GM19395 (cell line): ENCODE measurements at regions not wholly inside any gene's neighbourhood (a gene's known extent, or its start where the extent isn't known, plus 50 kb on each side); places are given as distances from the start of the nearest gene placed in this dataset.

ENCODE experiments used
- ATAC-seq: cut with Tn5 transposase; IDR thresholded peaks from one replicate; pipeline ENCODE4 v1.9.1; 2021; ENCODE audit warnings: mild to moderate bottlenecking, moderate library complexity; ENCODE audit not compliant: unreplicated experiment

DNA sequence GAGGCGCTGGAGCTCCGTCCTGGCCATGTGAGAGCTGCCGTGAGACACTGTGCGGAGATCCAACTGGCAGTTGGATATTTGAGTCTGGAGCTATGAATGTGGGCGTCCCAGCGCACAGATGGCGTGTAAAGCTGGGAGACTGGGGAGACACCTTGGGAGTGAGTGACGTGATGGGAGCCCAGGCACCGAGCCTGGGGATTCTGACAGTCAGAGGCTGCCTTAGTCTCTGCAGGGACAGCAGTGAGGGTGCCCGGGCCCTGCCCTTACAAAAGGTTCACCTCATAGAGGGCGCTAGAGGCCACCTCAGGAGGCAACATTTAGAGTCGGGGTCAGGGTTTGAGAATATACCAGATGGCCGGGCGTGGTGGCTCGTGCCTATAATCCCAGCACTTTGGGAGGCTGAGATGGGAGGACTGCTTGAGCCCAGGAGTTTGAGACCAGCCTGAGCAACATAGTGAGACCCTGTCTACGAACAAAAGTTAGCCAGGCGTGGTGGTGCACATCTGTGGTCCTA lies 194.1 kb upstream of the GSE1 start:
- no peak for ATAC-seq

DNA sequence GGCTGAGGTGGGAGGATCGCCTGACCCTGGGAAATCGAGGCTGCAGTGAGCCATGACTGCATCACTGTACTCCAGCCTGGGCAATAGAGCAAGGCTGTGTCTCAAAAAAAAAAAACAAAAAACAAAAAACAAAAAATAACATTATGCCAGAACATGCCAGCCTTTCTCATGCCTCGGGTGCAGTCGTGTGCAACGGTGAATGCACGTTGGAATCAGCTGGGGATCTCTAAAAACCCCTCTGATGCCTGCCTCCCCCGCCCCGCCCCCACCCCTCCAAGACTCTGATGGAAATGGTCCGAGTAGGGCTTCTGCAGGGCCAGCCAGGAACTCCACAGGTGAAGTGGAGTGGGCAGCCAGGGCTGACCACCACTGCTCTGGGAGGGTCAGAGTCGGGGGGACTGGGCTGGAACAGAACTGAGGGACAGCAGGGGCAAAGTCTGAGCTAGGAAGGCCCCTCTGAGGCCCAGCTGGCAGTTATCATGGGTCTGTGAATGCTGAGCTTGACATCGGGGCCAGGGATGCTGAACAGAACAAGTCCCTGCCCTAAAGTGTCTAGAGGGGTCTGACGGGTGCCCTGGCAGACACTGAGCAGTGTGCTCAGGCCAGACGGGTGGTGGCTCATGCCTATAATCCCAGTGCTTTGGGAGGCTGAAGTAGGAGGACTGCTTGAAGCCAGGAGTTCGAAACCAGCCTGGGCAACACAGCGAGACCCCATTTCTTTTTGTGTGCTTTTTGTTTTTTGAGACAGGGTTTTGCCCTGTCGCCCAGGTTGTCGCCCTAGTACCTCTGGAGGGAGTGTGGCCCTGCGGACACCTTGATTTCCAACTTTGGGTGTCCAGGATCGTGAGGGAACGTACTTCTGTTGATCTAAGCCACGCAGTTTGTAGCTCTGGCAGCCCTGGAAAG lies 193.4 kb upstream of the GSE1 start:
- no peak for ATAC-seq

DNA sequence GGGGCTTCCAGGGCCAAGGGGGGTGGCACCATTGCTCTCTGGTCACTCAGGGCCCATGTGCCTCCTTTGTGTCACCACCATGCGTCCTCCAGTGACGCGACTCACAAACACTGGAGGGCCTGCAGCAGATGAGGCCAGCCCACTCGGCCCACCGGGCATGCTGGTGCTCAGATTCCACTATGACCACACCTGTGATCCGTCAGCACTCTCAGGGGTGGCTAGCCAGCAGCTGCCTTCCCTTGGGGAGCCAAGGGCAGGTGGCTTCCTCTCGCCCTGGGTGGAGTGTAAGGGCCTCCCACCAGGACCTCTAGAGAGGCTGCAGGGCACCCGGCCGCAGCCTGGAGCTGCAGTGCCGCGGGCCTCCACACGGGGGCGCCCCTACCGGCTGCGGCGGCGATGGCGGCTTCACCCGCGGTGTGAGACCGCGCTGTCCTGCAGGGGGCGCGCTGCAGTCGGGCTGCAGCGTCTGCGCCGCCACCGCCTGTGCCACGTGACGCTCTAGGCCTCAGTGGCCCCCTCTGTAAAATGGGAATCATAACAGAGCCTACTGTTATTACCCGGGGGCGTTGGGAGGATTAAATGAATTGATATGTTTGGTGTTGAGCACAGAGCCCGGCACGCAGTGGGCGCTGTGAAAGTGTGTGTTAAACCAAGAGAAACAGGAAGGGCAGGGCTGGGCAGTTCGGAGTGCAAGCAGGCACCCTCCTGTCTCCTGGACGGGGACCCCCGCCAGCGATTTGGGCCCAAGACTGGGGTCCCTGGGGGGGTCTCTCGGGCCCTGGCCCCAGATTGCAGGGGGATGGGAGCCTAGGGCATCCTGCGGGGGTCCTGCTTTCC lies 192.4 kb upstream of the GSE1 start:
- no peak for ATAC-seq

DNA sequence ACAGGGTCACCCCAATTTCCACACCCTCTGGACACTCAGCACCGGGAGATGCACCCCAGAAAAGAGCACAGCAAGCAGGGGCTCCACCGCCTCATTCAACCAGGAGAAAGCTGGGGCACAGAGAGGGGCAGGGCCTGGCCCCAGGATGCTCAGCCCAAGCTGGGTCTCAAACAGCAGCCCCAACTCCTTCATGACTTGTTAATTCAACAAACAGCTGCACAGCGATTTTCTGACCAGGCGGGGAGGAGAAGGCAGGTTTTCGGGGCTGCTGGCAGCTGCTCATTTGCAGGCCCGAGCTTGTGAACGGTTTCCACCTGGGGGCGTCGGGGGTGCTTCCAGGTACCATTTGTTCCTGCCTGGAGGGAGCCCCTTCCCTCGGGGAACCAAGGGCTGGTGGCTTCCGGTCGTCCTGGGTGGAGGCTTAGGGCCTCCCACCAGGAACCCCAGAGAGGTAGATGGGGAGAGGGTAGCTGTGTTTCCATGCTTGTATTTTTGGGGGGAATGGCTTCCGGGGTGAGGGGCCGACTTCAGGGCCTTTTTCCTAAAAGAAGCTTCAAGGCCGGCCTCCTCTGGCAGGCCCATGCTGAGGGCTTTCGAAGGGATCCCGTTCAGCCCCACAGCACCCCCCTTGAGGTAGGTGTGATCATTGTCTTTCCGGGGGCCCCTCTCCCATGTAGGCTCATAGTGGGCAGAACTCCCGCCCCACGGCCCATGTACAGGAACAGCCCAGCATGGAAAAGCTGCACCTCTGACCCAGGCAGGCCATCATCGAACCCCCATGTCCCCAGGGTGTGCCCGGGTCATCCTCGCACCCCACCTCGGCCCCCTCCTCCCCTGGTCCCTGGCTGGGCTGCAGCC lies 191.6 kb upstream of the GSE1 start:
- no peak for ATAC-seq

DNA sequence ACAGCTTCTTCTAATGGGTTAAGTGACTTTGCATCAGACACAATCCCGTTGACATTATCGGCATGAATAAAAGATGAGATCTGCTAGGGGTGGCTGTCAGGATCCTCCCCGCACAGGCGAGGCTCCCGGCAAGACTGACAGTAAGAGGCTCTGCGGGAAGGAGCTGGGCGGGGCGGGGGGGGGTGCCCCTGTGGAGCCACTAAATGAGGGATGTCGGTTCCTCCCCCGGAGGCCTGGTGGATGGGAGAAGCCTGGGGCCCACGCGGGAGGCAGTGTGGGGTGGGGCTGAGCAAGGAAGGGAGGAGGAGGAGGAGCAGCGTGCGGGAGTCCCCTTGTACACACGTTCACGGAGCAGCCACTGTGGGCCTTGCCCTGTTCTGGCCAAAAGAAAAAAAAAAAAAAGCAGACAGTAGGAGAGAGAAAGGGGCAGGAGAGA lies 190.9 kb upstream of the GSE1 start:
- ATAC-seq: no peak

DNA sequence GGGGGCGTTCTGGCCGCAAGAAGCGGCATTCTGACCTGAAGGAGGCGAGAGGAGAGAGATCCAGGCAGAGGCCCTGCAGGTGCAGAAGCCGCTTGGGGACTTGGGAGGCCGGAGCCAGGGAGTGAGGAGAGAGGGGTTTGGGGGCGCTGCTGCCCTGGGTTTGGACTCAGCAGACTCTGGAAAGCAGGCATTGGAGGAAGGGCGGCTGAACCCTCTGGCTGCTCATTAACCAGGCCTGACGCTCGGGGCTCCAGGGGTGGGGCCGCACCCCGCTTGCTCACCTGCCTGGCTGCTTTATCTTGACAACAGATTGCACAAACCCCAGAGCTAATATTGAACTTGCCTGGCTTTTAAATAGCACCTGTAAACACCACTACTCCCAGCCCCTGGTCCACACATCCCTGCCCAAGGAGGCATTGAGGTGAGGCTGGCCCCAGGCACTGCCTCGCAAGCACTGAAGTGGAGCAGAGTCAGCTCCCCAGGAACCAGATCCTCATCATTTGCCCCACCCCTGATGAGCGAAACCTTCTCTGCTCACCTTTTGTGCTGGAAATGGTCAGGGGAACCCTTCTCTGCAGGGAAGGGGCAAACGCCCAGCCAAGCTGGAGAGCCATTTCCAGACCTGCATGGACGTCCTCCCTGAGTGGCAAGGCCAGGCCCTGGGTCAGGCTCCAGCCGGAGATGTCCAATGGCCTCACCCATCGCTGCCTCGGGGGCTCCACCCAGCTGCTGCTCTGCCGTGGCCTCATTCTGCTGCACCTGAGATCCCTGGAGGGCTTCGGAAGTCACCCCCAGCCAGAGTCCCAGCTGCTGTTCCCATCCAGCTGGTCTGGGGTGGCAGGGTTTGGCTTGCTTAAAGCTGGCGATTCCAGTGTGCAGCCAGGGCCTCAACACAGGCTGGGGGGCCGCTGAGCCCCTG lies 190.2 kb upstream of the GSE1 start:
- no peak for ATAC-seq

DNA sequence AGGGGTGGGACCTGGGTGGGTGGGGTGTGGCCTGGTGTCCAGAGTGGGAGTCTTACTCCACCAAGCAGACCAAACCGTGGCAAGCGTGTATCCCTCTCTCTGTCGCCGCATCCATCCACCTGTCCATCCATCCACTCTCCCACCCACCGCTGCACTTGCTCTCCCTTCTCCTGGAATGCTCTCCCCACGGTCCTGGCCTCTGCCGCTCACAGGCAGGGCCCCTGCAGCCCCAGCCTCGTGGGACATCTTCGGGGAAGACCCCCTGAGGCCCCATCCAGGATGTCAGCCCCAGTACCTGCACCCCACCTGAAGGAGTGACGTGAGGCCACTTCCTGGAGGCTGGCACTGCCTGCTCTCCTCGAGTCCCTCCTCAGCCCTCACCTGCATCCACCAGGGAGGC lies 189.5 kb upstream of the GSE1 start:
- ATAC-seq: no peak

DNA sequence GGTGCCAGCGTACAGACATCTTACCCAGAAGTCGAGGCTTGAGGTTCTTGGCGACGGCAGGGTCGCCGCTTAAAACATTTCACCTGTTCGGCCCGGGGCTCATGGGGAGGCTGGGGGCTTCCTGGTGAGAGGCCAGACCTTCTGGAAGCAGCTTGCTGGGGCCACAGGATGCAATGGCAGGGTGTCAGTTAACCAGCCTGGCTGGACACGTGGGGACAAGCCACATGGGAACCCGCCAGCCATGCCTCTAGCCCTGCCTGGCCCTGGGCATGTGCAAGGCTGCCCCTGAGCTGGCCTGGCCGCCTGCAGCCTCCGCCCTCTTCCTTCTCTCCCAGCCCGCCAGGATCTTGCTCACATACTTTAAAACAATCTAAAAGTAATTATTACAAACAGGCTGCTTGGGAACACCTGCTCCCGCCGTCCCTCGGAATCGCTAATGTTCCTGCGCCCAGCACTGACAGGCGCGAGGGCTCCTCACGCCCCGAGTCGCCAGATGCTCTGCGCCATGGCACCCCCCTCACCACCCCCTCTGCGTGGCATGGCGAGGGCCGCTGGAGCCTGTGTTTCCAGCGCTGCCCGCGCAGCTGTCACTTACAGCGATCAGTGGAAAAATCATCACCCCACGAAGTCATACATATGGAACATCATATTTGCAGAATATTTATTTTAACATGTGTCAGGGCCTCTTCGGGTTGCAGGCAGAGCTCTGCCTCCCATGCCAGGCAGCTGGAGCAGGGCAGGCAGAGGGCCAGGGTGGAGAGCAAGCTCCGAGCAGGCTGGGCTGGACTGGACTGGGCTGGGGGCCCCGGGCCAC lies 188.7 kb upstream of the GSE1 start:
- ATAC-seq: no peak

DNA sequence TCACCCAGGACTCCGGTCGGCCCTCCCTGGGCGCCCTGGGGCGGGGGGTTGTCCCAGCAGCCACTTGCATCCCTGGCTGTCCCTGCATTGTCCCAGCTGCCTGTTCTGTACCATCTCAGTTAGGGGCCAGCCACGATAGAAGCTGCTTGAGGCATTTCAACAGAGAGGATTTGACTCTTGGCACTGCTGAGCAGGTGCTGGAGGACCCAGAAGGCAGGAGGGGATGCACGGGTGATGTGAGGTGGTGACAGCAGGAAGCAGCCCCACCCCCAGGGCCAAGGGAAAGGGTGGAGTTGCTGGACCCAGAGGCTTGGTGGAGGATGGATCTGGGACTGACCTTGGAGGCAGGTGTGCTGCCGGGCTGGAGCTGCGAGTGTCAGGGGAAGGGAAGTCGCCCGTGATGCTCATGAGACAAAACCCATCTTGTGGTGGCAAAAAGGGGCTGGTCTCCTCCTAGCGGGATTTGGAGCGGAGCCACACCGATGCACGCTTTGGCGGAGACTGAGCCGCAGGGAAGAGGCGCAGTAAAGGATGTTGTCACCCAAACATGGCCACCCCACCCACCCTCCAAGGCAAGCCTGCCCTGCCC lies 188.0 kb upstream of the GSE1 start:
- ATAC-seq: no peak

DNA sequence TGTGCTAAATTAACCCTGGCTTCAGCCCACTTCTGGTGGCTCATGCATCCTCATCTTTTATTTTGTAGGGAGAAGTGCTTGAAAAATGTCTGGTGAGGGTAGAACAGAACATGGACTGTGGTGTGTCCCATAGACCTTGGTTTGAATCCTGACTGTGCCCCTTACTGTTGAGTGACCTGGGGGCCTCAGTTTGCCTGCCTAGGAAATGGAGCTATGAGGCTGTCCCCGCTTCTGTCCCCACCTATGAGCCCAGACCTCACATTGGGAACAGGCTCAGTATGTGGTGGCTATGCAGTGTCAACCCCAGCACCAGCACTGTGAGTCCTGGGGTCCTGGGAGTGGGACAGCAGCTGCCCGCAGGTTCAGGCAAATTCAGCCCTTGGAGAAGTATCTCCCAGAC lies 186.3 kb upstream of the GSE1 start:
- ATAC-seq: no peak

DNA sequence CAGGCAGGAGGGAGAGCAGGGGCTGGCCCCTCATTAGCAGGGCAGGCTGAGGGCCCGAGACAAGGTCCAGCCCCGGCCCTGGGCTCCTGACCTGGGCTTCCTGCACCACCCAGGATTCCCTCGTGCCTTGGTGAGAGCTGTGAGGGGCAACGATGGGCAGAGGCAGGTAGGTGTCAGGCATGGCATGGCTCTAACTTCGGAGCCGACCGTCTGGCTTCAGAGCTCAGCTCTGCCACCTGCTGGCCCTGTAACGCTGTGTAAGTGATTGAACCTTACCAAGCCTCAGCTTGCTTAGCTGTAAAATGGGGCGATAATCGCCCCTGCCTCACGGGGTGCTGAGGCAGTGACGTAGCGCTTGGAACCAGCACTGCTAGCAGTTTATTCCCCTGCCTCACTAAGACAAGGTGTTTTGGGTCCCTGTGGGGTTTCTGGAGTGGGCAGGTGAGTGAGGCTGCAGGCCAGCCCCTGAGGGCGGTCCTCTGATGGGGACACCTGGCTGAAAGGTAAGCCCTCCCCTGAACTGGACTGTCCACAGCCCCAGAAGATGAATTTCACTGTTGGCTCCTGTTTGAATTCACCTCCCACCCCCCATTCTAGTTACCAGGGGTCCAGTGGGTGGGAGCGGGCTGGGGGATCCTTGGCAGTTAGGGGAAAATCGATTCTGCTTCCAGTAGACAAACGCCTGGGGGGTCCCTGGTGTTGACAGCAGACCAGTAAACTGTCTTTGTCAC lies 184.8 kb upstream of the GSE1 start:
- no peak for ATAC-seq

DNA sequence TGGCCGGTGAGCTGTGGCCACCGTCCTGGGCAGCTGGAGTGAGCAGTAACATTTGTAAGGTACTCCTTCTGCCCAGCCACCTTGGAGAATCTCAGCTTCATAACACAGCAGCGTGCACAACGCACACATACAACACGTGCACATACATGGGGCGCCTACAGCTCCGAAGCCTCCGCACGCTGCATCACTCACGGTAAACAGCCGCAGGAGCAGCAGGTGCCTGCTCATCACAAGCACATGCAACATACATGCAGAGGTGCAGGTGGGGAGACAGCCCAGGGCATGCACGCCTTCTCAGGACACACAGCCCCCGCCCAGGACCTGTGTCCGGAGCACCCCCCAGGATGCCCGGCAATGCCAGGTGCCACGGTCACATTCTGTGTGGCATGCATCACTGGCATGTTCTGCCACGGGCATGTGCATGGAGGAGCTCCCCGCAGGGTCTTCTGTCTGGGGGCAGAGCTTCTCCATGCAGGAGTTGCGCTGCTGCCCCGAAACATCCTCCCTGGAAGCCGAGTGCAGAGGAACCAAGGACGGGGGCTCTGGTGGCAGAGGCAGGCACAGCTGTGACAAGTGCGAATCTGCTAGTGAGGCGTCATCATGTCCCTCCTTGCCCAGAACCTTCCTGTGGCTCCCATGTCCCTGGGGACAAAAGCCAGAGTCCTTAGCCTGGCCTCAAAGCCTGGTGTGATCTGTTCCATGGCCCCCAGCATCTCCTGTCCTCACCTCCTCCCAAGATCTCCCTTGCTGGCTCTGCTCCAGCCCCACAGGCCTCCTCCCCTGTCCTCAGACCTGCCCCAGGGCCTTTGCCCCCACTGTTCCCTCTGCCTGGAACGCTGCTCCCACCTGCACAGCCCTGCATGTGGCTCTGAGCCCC lies 184.0 kb upstream of the GSE1 start:
- ATAC-seq: no peak

DNA sequence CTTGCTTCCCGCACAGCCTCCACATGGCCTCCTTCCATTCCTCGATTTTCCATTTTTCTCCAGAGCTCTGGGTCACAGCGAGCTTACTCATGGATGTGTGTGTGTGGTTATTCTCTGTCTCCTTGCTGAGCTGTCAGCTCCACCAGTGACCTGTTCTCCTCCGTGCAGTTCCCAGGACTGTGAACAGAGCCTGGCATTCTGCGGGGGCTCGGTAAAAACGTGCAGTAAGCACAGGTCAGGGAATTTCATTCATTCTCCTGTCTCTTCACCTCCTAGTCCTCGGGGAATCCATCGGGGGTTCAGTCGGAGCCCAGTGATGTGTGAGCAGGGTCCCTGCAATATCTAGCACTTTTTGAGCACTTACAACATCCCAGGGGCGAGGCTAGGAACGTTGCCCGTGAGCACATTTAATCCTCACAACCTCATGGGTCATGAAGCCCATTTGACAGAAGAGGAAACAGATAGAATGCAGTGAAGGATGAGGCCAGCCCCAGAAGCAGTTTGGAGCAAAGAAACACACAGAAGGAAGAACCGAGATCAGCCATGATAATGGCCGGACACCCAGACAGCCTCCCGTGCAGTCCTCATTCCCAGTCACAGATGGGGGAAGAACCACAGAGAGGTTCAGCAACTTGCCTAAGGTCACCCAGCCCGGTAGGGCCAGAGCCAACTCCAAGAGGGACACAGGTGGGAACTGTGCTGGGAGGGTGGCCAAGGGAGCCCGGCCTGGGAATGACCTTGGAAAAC lies 183.2 kb upstream of the GSE1 start:
- ATAC-seq: no peak

DNA sequence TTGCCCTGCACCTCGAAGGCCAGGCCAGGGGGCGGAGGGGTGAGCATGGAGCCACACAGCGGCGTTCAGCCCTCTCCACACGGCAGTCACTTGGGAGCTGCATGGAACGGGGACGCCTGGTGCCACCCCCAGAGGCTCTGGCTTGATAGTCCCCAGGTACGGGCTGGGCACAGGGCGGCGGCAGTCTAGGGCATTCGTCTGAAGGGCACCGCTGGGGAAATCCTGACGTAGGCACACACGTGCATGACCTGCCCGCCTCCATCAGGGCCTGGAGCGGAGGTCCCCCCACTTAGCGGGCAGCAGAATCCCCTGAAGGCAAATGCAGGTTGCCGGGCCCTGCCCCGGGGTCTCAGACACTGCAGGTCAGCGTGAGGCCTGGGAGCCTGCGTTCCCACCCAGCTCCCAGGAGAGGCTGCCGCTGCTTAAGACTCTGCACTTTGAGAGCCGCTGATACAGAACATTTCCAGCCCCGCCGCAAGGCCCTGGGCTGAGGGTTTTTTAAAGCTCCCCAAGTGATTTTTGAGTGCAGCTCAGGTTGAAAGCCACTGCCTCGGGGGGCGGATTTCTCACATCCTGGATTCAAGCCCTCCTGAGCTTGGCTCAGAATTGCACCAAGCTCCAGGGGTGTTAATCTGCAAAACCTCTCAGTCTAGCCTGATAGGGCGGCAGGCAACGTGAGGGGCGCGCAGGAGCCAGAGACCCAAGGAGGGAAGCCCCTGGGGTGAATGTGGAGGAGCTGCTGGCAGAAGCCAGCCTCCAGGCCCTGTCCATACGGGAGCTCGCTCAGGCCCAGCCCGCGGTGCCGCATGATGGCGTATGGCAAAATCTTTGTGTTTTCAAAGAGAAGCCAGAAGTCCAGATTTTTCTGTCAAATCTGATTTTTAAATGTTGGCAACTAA lies 182.3 kb upstream of the GSE1 start:
- no peak for ATAC-seq

DNA sequence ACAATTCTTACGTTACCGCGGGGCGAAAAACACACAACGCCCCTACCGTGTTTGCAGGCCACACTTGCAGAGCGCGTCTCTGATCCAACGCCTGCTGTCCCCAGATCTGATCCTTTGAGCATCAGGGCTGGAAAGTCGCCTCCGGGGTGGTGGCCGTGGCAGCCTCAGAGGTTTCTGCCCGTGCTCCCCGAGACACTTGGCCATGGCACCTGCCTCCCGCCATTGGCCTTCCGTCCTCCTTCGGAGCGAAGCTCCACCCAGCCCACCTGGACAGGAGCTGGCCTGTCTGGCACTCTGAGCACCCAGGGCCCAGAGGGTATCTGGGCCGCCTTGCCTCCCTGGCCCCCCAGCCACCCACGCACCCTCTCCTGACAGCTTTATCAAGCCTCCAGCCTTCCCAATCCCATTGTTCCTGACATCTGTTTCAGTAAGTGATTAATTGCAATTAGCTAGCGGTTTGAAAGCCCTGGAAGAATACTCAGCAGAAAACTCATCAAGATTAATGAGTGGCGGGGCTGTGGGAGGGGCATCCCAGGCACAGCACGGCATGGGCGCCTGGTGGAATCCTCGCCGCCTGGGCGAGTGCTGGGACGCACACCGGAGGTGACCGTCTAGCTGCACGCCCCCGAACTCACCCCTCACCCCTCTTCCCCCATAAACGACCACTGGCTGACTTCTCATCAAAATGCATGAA lies 181.5 kb upstream of the GSE1 start:
- no peak for ATAC-seq
